ENCODE measurements at regions not wholly inside any gene's neighbourhood (a gene's known extent, or its start where the extent isn't known, plus 50 kb on each side); places are given as distances from the start of the nearest gene placed in this dataset.
A peak's percentile ranks its signal among the peaks of the same experiment; 100 is the strongest.
"Not testable (repeated sequence)": the region's sequence is repeated elsewhere in the genome, so short reads cannot be mapped to it uniquely, and the experiment has no call there.

- H3K27ac Mint-ChIP-seq = no peak overlapping the region
- peaks cover 12% of the 10 kb centered on the region for H3K36me3 Mint-ChIP-seq (ENCODE audit: low read depth)
- peak; percentile 7 for DNase-seq
- ChIA-PET POLR2A (no interaction called here), CTCF (no interaction called here)
- H3K27me3 Mint-ChIP-seq = no peaks in the 10 kb centered on the region
- no peaks in the 10 kb centered on the region for H3K9me3 Mint-ChIP-seq
- H3K4me3 Mint-ChIP-seq = no peak overlapping the region
- peaks cover 22% of the 10 kb centered on the region for H3K4me1 Mint-ChIP-seq
Observed at GRCh38 chr10:60536529-60537114, 146.9 kb upstream of the ANK3 start.

GRCh38 chr10:60535427-60535826 lies 145.8 kb upstream of the ANK3 start:
- Mint-ChIP-seq H3K36me3 (ENCODE audit: low read depth) (peaks cover 12% of the 10 kb centered on the region), H3K4me1 (peaks cover 22% of the 10 kb centered on the region), H3K9me3 (no peaks in the 10 kb centered on the region), H3K4me3 (no peak overlapping the region), H3K27me3 (no peaks in the 10 kb centered on the region), H3K27ac (no peak overlapping the region)
- CTCF ChIA-PET = no interaction called here
- POLR2A ChIA-PET = no interaction called here
- no peak for DNase-seq

GRCh38 chr10:60534761-60535389 lies 145.2 kb upstream of the ANK3 start:
- no peak for DNase-seq
- Mint-ChIP-seq H3K9me3 (no peaks in the 10 kb centered on the region), H3K27ac (no peak overlapping the region), H3K4me3 (no peak overlapping the region), H3K36me3 (ENCODE audit: low read depth) (peaks cover 10% of the 10 kb centered on the region), H3K4me1 (peaks cover 22% of the 10 kb centered on the region), H3K27me3 (no peaks in the 10 kb centered on the region)
- ChIA-PET CTCF (no interaction called here), POLR2A (no interaction called here)

GRCh38 chr10:60532696-60533468 lies 143.2 kb upstream of the ANK3 start:
- ChIA-PET POLR2A (no interaction called here), CTCF (interaction anchor here (0.8 to 1.1 kb wide), 2 partner anchors 8 to 11 kb away, joined by 3 to 4 read pairs; no protein-coding TSS in a partner anchor)
- H3K9me3 Mint-ChIP-seq = no peaks in the 10 kb centered on the region
- no peak for DNase-seq
- no peaks in the 10 kb centered on the region for H3K27me3 Mint-ChIP-seq
- H3K4me3 Mint-ChIP-seq = no peak overlapping the region
- H3K4me1 Mint-ChIP-seq = peaks cover 16% of the 10 kb centered on the region
- H3K36me3 Mint-ChIP-seq (ENCODE audit: low read depth) = peaks cover 8% of the 10 kb centered on the region
- no peak overlapping the region for H3K27ac Mint-ChIP-seq

- H3K9me3 Mint-ChIP-seq = no peaks in the 10 kb centered on the region
- no peak overlapping the region for H3K4me3 Mint-ChIP-seq
- H3K36me3 Mint-ChIP-seq (ENCODE audit: low read depth) = peaks cover 8% of the 10 kb centered on the region
- DNase-seq = no peak
- ChIA-PET CTCF (no interaction called here), POLR2A (no interaction called here)
- peaks cover 9% of the 10 kb centered on the region for H3K4me1 Mint-ChIP-seq
- no peaks in the 10 kb centered on the region for H3K27me3 Mint-ChIP-seq
- no peak overlapping the region for H3K27ac Mint-ChIP-seq
Observed at GRCh38 chr10:60531006-60531405, 141.3 kb upstream of the ANK3 start.

DNA sequence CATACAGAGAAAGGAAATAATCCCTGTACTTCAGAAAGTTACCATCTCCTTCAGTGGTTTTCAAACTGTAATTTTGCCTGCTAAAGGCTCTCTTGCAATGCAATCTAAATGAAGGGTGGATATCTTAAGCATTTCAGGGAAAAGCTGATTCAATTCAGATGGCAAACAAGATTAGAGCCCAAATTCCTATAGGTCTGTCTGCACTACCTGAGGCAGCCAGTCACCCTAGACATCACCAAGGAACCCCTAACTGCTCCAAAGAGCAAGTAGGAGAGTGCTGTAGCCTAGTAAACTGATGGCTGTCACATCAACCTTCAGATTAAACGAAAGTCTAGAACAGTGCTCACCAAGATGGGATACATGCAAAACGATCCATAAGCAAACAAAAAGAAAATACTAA lies 138.0 kb upstream of the ANK3 start:
- no peaks in the 10 kb centered on the region for H3K27me3 Mint-ChIP-seq
- CTCF ChIA-PET = no interaction called here

DNA sequence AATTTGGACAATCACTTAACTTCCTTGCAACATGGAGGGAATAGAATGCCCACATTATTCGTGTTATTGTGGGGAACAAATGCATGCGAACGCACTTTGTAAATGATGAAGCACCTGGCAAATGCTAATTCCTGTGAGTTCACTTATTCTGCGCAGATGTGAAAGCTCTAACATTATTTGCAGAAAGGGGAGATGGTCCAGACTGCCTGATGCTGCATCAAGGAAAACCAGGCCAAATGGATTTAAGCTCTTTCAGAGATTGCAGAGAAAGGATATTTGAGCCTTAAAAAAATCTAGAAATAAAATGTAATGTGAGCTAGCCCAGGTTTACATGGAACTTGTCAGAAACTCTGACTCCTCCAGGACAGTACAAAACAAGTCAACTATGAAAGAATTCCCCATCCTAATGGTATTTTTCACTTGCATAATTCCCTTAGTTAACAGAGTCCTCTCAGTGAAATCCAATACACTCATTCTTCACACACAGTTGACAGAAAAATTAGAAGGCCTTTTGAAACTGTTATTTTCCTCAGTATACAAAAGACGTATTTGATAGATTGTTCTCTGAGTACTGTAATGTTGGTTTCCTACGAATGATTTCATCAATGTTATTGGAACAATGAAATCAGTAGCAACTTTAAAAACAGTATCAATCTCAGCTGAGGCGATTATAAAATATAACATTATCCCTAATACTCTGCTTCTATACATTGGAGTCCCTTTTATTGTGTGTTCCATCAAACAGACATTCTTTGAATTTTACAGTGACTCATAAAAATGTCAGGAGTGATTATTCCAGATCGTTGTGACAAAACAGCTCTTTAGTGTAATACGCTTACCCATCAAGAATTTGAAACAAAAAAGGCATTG lies 136.3 kb upstream of the ANK3 start:
- Mint-ChIP-seq H3K9me3 (peaks cover 9% of the 10 kb centered on the region), H3K27me3 (no peaks in the 10 kb centered on the region), H3K4me3 (no peak overlapping the region), H3K4me1 (peaks cover 5% of the 10 kb centered on the region), H3K36me3 (ENCODE audit: low read depth) (peaks cover 11% of the 10 kb centered on the region), H3K27ac (no peak overlapping the region)
- no peak for DNase-seq
- ChIA-PET POLR2A (interaction anchor here (0.6 kb wide), 1 partner anchor 164 kb away, joined by 5 read pairs; no protein-coding TSS in a partner anchor), CTCF (interaction anchor here (0.5 to 1.7 kb wide), 2 partner anchors 58 to 120 kb away, joined by 3 read pairs; no protein-coding TSS in a partner anchor)

More for the DNA sequence above, 138.0 kb upstream of the ANK3 start:
- H3K36me3 Mint-ChIP-seq (ENCODE audit: low read depth) = peaks cover 13% of the 10 kb centered on the region
- H3K4me1 Mint-ChIP-seq = peaks cover 2% of the 10 kb centered on the region
- H3K27ac Mint-ChIP-seq = no peak overlapping the region
- no peak overlapping the region for H3K4me3 Mint-ChIP-seq
- H3K9me3 Mint-ChIP-seq = peaks cover 9% of the 10 kb centered on the region
- POLR2A ChIA-PET = no interaction called here
- DNase-seq = no peak

- peaks cover 12% of the 10 kb centered on the region for H3K9me3 Mint-ChIP-seq
- H3K27ac Mint-ChIP-seq = no peak overlapping the region
- H3K27me3 Mint-ChIP-seq = no peaks in the 10 kb centered on the region
- CTCF ChIA-PET = interaction anchor here (1.5 kb wide), 1 partner anchor 8 kb away, joined by 3 read pairs; no protein-coding TSS in a partner anchor
- no peak overlapping the region for H3K4me3 Mint-ChIP-seq
- H3K4me1 Mint-ChIP-seq = peaks cover 5% of the 10 kb centered on the region
- POLR2A ChIA-PET = interaction anchor here (0.6 kb wide), 1 partner anchor 254 kb away, joined by 3 read pairs; the partner anchor contains the start of gene CDK1
- H3K36me3 Mint-ChIP-seq (ENCODE audit: low read depth) = peaks cover 13% of the 10 kb centered on the region
- no peak for DNase-seq
Observed at GRCh38 chr10:60524541-60524940, 134.9 kb upstream of the ANK3 start.

DNA sequence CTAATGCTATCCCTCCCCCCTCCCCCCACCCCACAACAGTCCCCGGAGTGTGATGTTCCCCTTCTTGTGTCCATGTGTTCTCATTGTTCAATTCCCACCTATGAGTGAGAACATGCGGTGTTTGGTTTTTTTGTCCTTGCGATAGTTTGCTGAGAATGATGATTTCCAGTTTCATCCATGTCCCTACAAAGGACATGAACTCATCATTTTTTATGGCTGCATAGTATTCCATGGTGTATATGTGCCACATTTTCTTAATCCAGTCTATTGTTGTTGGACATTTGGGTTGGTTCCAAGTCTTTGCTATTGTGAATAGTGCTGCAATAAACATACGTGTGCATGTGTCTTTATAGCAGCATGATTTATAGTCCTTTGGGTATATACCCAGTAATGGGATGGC lies 133.7 kb upstream of the ANK3 start:
- POLR2A ChIA-PET, CTCF ChIA-PET: not testable (repeated sequence)

GRCh38 chr10:60522617-60523016 lies 132.9 kb upstream of the ANK3 start:
- H3K4me3 Mint-ChIP-seq = no peak overlapping the region
- H3K27me3 Mint-ChIP-seq = no peaks in the 10 kb centered on the region
- no peak overlapping the region for H3K27ac Mint-ChIP-seq
- peaks cover 5% of the 10 kb centered on the region for H3K4me1 Mint-ChIP-seq
- DNase-seq = no peak
- peaks cover 12% of the 10 kb centered on the region for H3K9me3 Mint-ChIP-seq
- POLR2A ChIA-PET = no interaction called here
- CTCF ChIA-PET = interaction anchor here (1.1 to 1.3 kb wide), 2 partner anchors 10 to 86 kb away, joined by 4 read pairs; no protein-coding TSS in a partner anchor
- peaks cover 11% of the 10 kb centered on the region for H3K36me3 Mint-ChIP-seq (ENCODE audit: low read depth)

More for the DNA sequence above, 133.7 kb upstream of the ANK3 start:
- H3K27ac Mint-ChIP-seq, H3K4me3 Mint-ChIP-seq, DNase-seq, H3K4me1 Mint-ChIP-seq, H3K27me3 Mint-ChIP-seq: not testable (repeated sequence)
- H3K9me3 Mint-ChIP-seq = peaks cover 12% of the 10 kb centered on the region
- H3K36me3 Mint-ChIP-seq (ENCODE audit: low read depth) = peaks cover 11% of the 10 kb centered on the region

DNA sequence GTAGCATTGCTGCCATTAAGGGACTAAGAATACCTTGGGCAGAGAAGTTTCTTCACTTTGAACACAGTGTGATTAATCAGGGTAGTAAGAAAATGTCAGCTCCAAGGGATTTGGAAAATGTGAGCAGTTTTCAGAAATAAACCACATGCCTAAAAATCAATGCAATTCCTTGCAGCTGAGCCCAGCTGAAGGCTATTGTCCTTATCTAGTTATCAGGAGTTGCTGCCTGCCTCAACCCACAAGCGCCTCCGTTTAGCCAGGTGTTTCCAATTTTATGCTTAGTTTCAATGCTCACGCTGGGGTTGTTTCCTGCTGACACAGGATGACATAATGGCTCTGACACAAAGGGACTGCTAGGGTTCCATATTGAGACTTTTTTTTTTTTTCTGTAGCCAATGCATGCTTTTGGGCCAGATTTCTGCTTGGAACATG lies 132.3 kb upstream of the ANK3 start:
- Mint-ChIP-seq H3K36me3 (ENCODE audit: low read depth) (peaks cover 11% of the 10 kb centered on the region), H3K4me3 (no peak overlapping the region), H3K27me3 (no peaks in the 10 kb centered on the region), H3K9me3 (peaks cover 12% of the 10 kb centered on the region), H3K4me1 (peaks cover 5% of the 10 kb centered on the region), H3K27ac (no peak overlapping the region)
- ChIA-PET CTCF (interaction anchor here (1.1 to 1.3 kb wide), 2 partner anchors 11 to 87 kb away, joined by 4 read pairs; no protein-coding TSS in a partner anchor), POLR2A (no interaction called here)
- no peak for DNase-seq

DNA sequence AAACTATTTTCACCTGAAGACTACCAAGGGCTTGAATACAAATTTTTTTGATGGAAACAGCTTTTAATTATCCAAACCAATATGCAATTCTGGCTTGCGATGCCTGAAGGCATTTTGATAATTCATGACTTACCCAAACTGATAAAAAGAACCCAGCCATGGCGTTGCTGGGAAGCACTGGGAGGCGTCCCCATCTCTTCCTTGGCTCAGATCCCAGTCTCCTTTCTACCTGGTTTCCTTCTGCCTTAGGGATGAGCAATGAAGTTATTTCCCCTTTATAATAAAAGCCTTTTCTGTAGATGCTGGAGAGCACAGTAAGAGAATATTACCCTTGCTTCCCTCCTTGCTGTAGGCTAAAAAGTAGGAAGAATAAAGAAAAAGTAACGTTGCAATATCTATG lies 129.1 kb upstream of the ANK3 start:
- no peak overlapping the region for H3K27ac Mint-ChIP-seq
- no peaks in the 10 kb centered on the region for H3K27me3 Mint-ChIP-seq
- H3K9me3 Mint-ChIP-seq = peaks cover 5% of the 10 kb centered on the region
- CTCF ChIA-PET = interaction anchor here (0.8 kb wide), 1 partner anchor 10 kb away, joined by 3 read pairs; no protein-coding TSS in a partner anchor
- H3K4me3 Mint-ChIP-seq = no peak overlapping the region
- peaks cover 3% of the 10 kb centered on the region for H3K4me1 Mint-ChIP-seq
- POLR2A ChIA-PET = no interaction called here
- peaks cover 5% of the 10 kb centered on the region for H3K36me3 Mint-ChIP-seq (ENCODE audit: low read depth)
- no peak for DNase-seq

Data from activated CD4-positive, alpha-beta T cell treated with anti-CD3 and anti-CD28 coated beads, Interleukin-2, amount 10 ng/mL, durations not matched to agents 7 days and 5 days (primary cell).